CD4-positive, alpha-beta T cell (primary cell): ENCODE measurements at regions not wholly inside any gene's neighbourhood (a gene's known extent, or its start where the extent isn't known, plus 50 kb on each side); places are given as distances from the start of the nearest gene placed in this dataset.
"Not testable (repeated sequence)": the region's sequence is repeated elsewhere in the genome, so short reads cannot be mapped to it uniquely, and the experiment has no call there.

Experiments
- ATAC-seq: fragments of 200-7000 bp; cut with Tn5 transposase; one replicate; pipeline ENCODE4 v1.10.0; 2022; ENCODE audit warnings: mild to moderate bottlenecking; ENCODE audit not compliant: poor library complexity
- CTCF ChIA-PET: fragments of 350-600 bp; sonication (Branson Sonifier 250); formaldehyde crosslinking; loops from one replicate; lab custom pipeline; 2021; ENCODE audit warnings: antibody characterized with exemption, inconsistent platforms; lab: Charles Lee
- POLR2A ChIA-PET: fragments of 350-600 bp; sonication (Branson Sonifier 250); formaldehyde crosslinking; loops from one replicate; lab custom pipeline; 2021; ENCODE audit warnings: antibody characterized with exemption, inconsistent platforms; lab: Charles Lee
- DNase-seq, 14 experiments: peaks; one replicate each; pipeline ENCODE4 v3.0.0-alpha.2; 2013 to 2020; ENCODE audit warnings: mixed read lengths in 2 of 14
- H3K27ac ChIP-seq, 2 donors: one replicate each; pipeline versions ENCODE4 v1.5.1 to v1.7.0; 2013; ENCODE audit warnings: low read length in 2 of 2, low read depth in 1 of 2, mild to moderate bottlenecking in 1 of 2
- H3K27me3 ChIP-seq, 2 experiments: 1 replicate in 1 of 2; 2 replicates in 1 of 2; pipeline versions ENCODE4 v1.6.1 to v1.7.0; 2013; ENCODE audit warnings: low read length in 2 of 2, control low read depth in 1 of 2, mild to moderate bottlenecking in 1 of 2, moderate library complexity in 1 of 2; ENCODE audit not compliant: insufficient read depth in 2 of 2, control insufficient read depth in 1 of 2
- H3K36me3 ChIP-seq: one replicate; pipeline ENCODE4 v1.6.1; 2013; ENCODE audit warnings: low read length, control low read depth; ENCODE audit not compliant: insufficient read depth
- H3K4me1 ChIP-seq: one replicate; pipeline ENCODE4 v1.6.1; 2013; ENCODE audit warnings: low read length, control low read depth; ENCODE audit not compliant: insufficient read depth
- H3K4me3 ChIP-seq: one replicate; pipeline ENCODE4 v1.5.1; 2013; ENCODE audit warnings: mild to moderate bottlenecking, low read length, moderate library complexity
- H3K9me3 ChIP-seq, 2 experiments: 1 replicate in 1 of 2; 2 replicates in 1 of 2; pipeline versions ENCODE4 v1.6.1 to v1.7.0; 2013; ENCODE audit warnings: low read length in 2 of 2, mild to moderate bottlenecking in 2 of 2, control low read depth in 1 of 2, moderate library complexity in 1 of 2; ENCODE audit not compliant: control insufficient read depth in 1 of 2, insufficient read depth in 1 of 2
- H3K27ac Mint-ChIP-seq: one replicate; pipeline ENCODE4 v1.8.0; 2020; ENCODE audit warnings: mixed read lengths
- H3K27me3 Mint-ChIP-seq: one replicate; pipeline ENCODE4 v1.8.0; 2021; ENCODE audit warnings: mixed read lengths
- H3K36me3 Mint-ChIP-seq: one replicate; pipeline ENCODE4 v1.8.0; 2021; ENCODE audit warnings: low read depth, mixed read lengths
- H3K4me1 Mint-ChIP-seq: one replicate; pipeline ENCODE4 v1.8.0; 2021; ENCODE audit warnings: low read depth, mixed read lengths
- H3K4me3 Mint-ChIP-seq: one replicate; pipeline ENCODE4 v1.8.0; 2020; ENCODE audit warnings: mild to moderate bottlenecking, mixed read lengths
- H3K9me3 Mint-ChIP-seq: one replicate; pipeline ENCODE4 v1.8.0; 2020; ENCODE audit warnings: mixed read lengths
- CTCF ChIP-seq: fragments of 200-600 bp; IDR thresholded peaks from one replicate; pipeline ENCODE4 v1.8.0; 2022; ENCODE audit warnings: antibody characterized with exemption, mild to moderate bottlenecking
- intact Hi-C, 2 experiments: fragments of 100-400 bp; cut with DNase I in 1 of 2; cut with micrococcal nuclease in 1 of 2; formaldehyde crosslinking; loops; one replicate each; pipeline versions ENCODE4 v1.15.1 to v1.9.0; 2023 to 2025; cut with DNase I, micrococcal nuclease

- H3K36me3 ChIP-seq, result no peaks in the 10 kb centered on the region
- H3K27me3 Mint-ChIP-seq, result no peaks in the 10 kb centered on the region
- H3K9me3 Mint-ChIP-seq, result peaks cover 24% of the 10 kb centered on the region
- no peaks in the 10 kb centered on the region for H3K27me3 ChIP-seq
- no peak overlapping the region for H3K4me3 Mint-ChIP-seq
- ChIA-PET POLR2A (no interaction called here), CTCF (no interaction called here)
- H3K27ac ChIP-seq, result no peak overlapping the region
- H3K36me3 Mint-ChIP-seq, result no peaks in the 10 kb centered on the region
- no peak for TF ChIP-seq CTCF
- H3K4me3 ChIP-seq, result no peak overlapping the region
- H3K27ac Mint-ChIP-seq, result no peak overlapping the region
- no peaks in the 10 kb centered on the region for H3K4me1 ChIP-seq
- no peaks in the 10 kb centered on the region for H3K4me1 Mint-ChIP-seq
- ATAC-seq (no peak), DNase-seq (no peak)
- no peaks in the 10 kb centered on the region for H3K9me3 ChIP-seq
- intact Hi-C loops, result no loop called here
Observed at GRCh38 chr2:57417007-57417406, 629.6 kb upstream of the VRK2 start.

- H3K4me1 Mint-ChIP-seq, CTCF ChIA-PET, H3K27ac ChIP-seq, H3K36me3 Mint-ChIP-seq, ATAC-seq, H3K27me3 Mint-ChIP-seq, H3K36me3 ChIP-seq, H3K9me3 ChIP-seq, H3K27me3 ChIP-seq, intact Hi-C loops, H3K4me3 ChIP-seq, POLR2A ChIA-PET, H3K4me3 Mint-ChIP-seq, H3K27ac Mint-ChIP-seq, DNase-seq, H3K4me1 ChIP-seq: not testable (repeated sequence)
- H3K9me3 Mint-ChIP-seq, result peaks cover 16% of the 10 kb centered on the region
Observed at GRCh38 chr2:57418859-57419346, 627.7 kb upstream of the VRK2 start.

- Histone ChIP-seq H3K27me3 (no peaks in the 10 kb centered on the region), H3K4me3 (no peak overlapping the region), H3K4me1 (no peaks in the 10 kb centered on the region), H3K9me3 (no peaks in the 10 kb centered on the region), H3K27ac (no peak overlapping the region), H3K36me3 (no peaks in the 10 kb centered on the region)
- Mint-ChIP-seq H3K9me3 (peaks cover 2% of the 10 kb centered on the region), H3K27me3 (no peaks in the 10 kb centered on the region), H3K4me3 (no peak overlapping the region), H3K4me1 (no peaks in the 10 kb centered on the region), H3K36me3 (no peaks in the 10 kb centered on the region), H3K27ac (no peak overlapping the region)
- peak in 1 of 14 experiments; percentile 1 for DNase-seq
- intact Hi-C loops, result no loop called here
- no peak for TF ChIP-seq CTCF
- no peak for ATAC-seq
- ChIA-PET POLR2A (no interaction called here), CTCF (no interaction called here)
Observed at GRCh38 chr2:57429831-57430230, 616.8 kb upstream of the VRK2 start.

GRCh38 chr2:57432528-57432927 lies 614.1 kb upstream of the VRK2 start:
- Mint-ChIP-seq H3K36me3 (no peaks in the 10 kb centered on the region), H3K4me3 (no peak overlapping the region), H3K27me3 (no peaks in the 10 kb centered on the region), H3K4me1 (no peaks in the 10 kb centered on the region), H3K9me3 (no peaks in the 10 kb centered on the region), H3K27ac (no peak overlapping the region)
- intact Hi-C loops, result no loop called here
- POLR2A ChIA-PET, result no interaction called here
- Histone ChIP-seq H3K4me1 (no peaks in the 10 kb centered on the region), H3K4me3 (no peak overlapping the region), H3K27ac (no peak overlapping the region), H3K9me3 (no peaks in the 10 kb centered on the region), H3K27me3 (no peaks in the 10 kb centered on the region), H3K36me3 (no peaks in the 10 kb centered on the region)
- ATAC-seq (no peak), DNase-seq (no peak)
- no peak for TF ChIP-seq CTCF
- CTCF ChIA-PET, result no interaction called here
